Upper lobe of right lung (tissue), 1 donor: ENCODE measurements at regions not wholly inside any gene's neighbourhood (a gene's known extent, or its start where the extent isn't known, plus 50 kb on each side); places are given as distances from the start of the nearest gene placed in this dataset.

Experiments used
- ATAC-seq: fragments of 200-7000 bp; cut with Tn5 transposase; one replicate; pipeline ENCODE4 v1.9.1; 2020; ENCODE audit warnings: mild to moderate bottlenecking, moderate library complexity
- DNase-seq: peaks from one replicate; pipeline ENCODE4 v3.0.0-alpha.2; 2020
- H3K27ac ChIP-seq: fragments of 200-600 bp; one replicate; pipeline ENCODE4 v1.8.0; 2022
- H3K27me3 ChIP-seq: fragments of 200-600 bp; one replicate; pipeline ENCODE4 v1.8.0; 2022; ENCODE audit warnings: mild to moderate bottlenecking
- H3K36me3 ChIP-seq: fragments of 200-600 bp; one replicate; pipeline ENCODE4 v1.8.0; 2022
- H3K4me1 ChIP-seq: fragments of 200-600 bp; one replicate; pipeline ENCODE4 v1.8.0; 2022
- H3K4me3 ChIP-seq: fragments of 200-600 bp; one replicate; pipeline ENCODE4 v1.8.0; 2022; ENCODE audit warnings: mild to moderate bottlenecking
- H3K9me3 ChIP-seq: fragments of 200-600 bp; one replicate; pipeline ENCODE4 v1.8.0; 2022
- intact Hi-C: fragments of 100-400 bp; cut with DNase I; formaldehyde crosslinking; loops from one replicate; pipeline ENCODE4 v1.11.0; 2022
- TF ChIP-seq, protein P1 (sequence below): fragments of 200-600 bp; IDR thresholded peaks from one replicate; pipeline ENCODE4 v1.8.0; 2022; ENCODE audit warnings: antibody characterized with exemption
- donor health status: DM: no; HTN: yes; CAD: no; lungs with severe emphysema.

- peaks cover 5% of the 10 kb centered on the region for H3K27me3 ChIP-seq
- H3K4me3 ChIP-seq: no peak overlapping the region
- intact Hi-C loops: no loop called here
- DNase-seq: no peak
- TF ChIP-seq, protein P1, sequence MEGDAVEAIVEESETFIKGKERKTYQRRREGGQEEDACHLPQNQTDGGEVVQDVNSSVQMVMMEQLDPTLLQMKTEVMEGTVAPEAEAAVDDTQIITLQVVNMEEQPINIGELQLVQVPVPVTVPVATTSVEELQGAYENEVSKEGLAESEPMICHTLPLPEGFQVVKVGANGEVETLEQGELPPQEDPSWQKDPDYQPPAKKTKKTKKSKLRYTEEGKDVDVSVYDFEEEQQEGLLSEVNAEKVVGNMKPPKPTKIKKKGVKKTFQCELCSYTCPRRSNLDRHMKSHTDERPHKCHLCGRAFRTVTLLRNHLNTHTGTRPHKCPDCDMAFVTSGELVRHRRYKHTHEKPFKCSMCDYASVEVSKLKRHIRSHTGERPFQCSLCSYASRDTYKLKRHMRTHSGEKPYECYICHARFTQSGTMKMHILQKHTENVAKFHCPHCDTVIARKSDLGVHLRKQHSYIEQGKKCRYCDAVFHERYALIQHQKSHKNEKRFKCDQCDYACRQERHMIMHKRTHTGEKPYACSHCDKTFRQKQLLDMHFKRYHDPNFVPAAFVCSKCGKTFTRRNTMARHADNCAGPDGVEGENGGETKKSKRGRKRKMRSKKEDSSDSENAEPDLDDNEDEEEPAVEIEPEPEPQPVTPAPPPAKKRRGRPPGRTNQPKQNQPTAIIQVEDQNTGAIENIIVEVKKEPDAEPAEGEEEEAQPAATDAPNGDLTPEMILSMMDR: no peak
- H3K27ac ChIP-seq: no peak overlapping the region
- H3K36me3 ChIP-seq: no peaks in the 10 kb centered on the region
- no peaks in the 10 kb centered on the region for H3K4me1 ChIP-seq
- no peak for ATAC-seq
- no peaks in the 10 kb centered on the region for H3K9me3 ChIP-seq
Measured at GRCh38 chr6:79833264-79833963, 113.9 kb downstream of the ELOVL4 start.

DNA sequence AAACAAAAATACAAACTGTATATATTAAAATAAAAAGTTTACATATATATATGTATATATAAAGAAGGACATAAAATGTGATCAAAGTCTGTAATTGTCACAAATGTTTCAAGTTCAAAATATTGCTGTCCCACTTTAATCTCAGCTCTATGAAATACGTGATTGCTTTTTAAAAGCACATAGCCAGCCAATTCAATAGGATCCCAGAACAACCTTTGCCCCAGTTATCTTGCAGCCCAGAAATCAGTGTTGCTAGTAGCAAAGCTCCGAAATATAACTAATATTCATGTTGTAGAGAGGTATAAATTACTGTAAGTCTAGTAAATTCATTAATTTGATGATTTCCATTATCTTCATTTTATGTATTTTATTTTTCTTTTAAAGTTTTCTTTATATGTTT, 114.6 kb downstream of the ELOVL4 start:
- Histone ChIP-seq H3K36me3 (no peaks in the 10 kb centered on the region), H3K4me3 (no peak overlapping the region), H3K27ac (no peak overlapping the region), H3K27me3 (peaks cover 5% of the 10 kb centered on the region), H3K9me3 (no peaks in the 10 kb centered on the region), H3K4me1 (no peaks in the 10 kb centered on the region)
- DNase-seq (no peak), ATAC-seq (no peak)
- TF ChIP-seq, protein P1: no peak
- intact Hi-C loops: no loop called here

GRCh38 chr6:79824202-79824601, 123.2 kb downstream of the ELOVL4 start:
- H3K4me1 ChIP-seq: no peaks in the 10 kb centered on the region
- no peak overlapping the region for H3K4me3 ChIP-seq
- H3K27me3 ChIP-seq: no peaks in the 10 kb centered on the region
- intact Hi-C loops: no loop called here
- ATAC-seq: no peak
- H3K36me3 ChIP-seq: no peaks in the 10 kb centered on the region
- TF ChIP-seq, protein P1: no peak
- no peaks in the 10 kb centered on the region for H3K9me3 ChIP-seq
- no peak overlapping the region for H3K27ac ChIP-seq
- no peak for DNase-seq

DNA sequence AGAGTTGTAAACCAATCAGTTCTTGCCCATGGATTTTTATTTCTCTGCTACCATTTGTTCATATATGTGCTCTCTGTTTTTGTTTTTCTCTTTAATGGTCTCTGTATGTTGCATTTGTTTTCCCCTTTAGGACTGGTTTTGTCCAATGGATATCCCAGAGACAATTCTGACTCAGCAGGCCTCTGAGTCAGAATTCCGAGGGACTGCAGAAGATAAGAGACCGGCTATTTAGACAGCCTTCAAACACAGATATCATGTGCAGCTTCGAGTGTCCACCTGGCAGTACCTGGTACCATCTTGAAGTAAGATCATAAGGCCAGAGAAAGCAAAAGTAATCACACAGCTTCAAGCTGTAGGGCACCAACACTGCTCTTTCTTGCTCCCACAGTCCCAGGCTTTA, 125.5 kb downstream of the ELOVL4 start:
- TF ChIP-seq, protein P1: no peak
- H3K4me3 ChIP-seq: no peak overlapping the region
- intact Hi-C loops: no loop called here
- no peaks in the 10 kb centered on the region for H3K36me3 ChIP-seq
- H3K27ac ChIP-seq: no peak overlapping the region
- DNase-seq: no peak
- H3K9me3 ChIP-seq: no peaks in the 10 kb centered on the region
- H3K4me1 ChIP-seq: no peaks in the 10 kb centered on the region
- no peak for ATAC-seq
- H3K27me3 ChIP-seq: no peaks in the 10 kb centered on the region

DNA sequence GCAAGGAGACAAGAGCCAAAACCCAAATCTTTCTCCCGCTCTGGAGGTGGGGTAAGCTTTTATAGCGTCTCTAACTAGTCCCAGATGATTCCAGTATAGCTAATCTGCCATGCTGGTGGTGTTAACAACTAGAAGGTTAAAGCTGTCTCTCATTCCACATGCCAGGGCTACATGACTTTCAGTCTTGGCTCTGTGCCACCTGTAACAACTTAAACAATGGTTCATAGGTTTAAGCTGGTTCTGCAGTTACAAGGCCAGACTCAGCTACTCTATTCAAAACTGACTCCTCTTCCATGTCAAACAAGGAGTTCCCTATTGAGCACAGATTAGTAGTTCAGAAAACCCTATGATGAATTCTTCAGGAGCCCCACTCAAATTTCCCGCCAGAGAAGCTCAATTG, 128.9 kb downstream of the ELOVL4 start:
- TF ChIP-seq, protein P1: no peak
- DNase-seq: no peak
- no peak for ATAC-seq
- Histone ChIP-seq H3K27ac (no peak overlapping the region), H3K36me3 (no peaks in the 10 kb centered on the region), H3K9me3 (no peaks in the 10 kb centered on the region), H3K4me3 (no peak overlapping the region), H3K4me1 (no peaks in the 10 kb centered on the region), H3K27me3 (no peaks in the 10 kb centered on the region)
- intact Hi-C loops: no loop called here

DNA sequence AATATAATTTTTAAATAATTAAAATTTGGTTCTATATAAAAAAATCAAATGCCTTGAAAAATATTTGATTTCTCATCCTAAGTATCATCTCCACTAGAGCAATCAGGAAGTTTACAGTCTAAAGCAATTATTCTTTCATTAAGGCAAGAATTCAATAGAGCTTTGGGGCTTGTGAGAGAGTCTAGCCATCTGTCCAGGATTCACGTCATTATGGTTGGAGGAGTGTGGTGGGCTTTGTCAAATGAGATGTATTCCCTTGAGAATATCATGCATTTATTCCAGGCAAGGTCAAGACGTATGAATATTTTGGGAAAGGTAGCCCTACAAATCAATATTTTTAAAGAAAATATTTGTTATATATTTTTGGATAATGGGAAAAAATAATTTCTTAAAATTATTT, 132.4 kb downstream of the ELOVL4 start:
- no peaks in the 10 kb centered on the region for H3K9me3 ChIP-seq
- no peaks in the 10 kb centered on the region for H3K4me1 ChIP-seq
- TF ChIP-seq, protein P1: no peak
- intact Hi-C loops: no loop called here
- no peaks in the 10 kb centered on the region for H3K36me3 ChIP-seq
- no peaks in the 10 kb centered on the region for H3K27me3 ChIP-seq
- H3K27ac ChIP-seq: no peak overlapping the region
- ATAC-seq (no peak), DNase-seq (no peak)
- H3K4me3 ChIP-seq: no peak overlapping the region
